ENCODE measurements at regions not wholly inside any gene's neighbourhood (a gene's known extent, or its start where the extent isn't known, plus 50 kb on each side); places are given as distances from the start of the nearest gene placed in this dataset.
"Not testable (repeated sequence)": the region's sequence is repeated elsewhere in the genome, so short reads cannot be mapped to it uniquely, and the experiment has no call there.

GRCh38 chr15:28784347-28785163 lies 63.9 kb downstream of the GOLGA6L7 start:
- not testable (repeated sequence) for TF ChIP-seq POLR2A, CTCF, EP300, POLR2AphosphoS5 (IDR thresholded peaks at IDR 0.05)
